ENCODE measurements at regions not wholly inside any gene's neighbourhood (a gene's known extent, or its start where the extent isn't known, plus 50 kb on each side); places are given as distances from the start of the nearest gene placed in this dataset.

DNA sequence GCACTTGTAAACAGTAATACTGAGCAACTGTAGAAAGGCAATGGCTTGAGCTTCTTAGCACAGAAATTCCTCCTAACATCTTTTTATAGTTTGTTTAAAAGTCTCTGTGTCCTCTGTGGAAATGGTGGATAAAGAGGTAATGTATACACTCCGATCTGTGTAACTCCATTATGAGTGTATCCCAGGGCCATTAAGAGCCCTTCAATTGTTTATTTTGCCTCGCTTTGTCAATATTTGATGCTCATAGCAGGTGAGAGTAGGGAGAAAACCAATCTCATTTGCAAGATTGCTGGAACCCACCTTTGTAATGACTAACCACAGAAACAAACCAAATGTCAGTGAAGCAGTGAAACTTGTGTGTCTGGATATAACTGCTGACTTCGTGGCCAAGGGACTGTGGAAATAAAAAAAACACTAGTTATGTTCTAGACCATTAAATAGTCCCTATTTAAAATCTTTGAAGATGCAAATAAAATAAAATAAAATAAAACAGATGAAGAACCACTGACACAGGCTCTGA, 598.2 kb upstream of the BOD1L1 start:
- Mint-ChIP-seq H3K4me1 (ENCODE audit: low read depth) (no peaks in the 10 kb centered on the region), H3K36me3 (ENCODE audit: low read depth) (no peaks in the 10 kb centered on the region), H3K9me3 (peaks cover 4% of the 10 kb centered on the region), H3K27me3 (no peaks in the 10 kb centered on the region), H3K27ac (no peak overlapping the region), H3K4me3 (no peak overlapping the region)

GRCh38 chr4:14233126-14233525, 605.6 kb upstream of the BOD1L1 start:
- Mint-ChIP-seq H3K36me3 (ENCODE audit: low read depth) (no peaks in the 10 kb centered on the region), H3K4me1 (ENCODE audit: low read depth) (no peaks in the 10 kb centered on the region), H3K9me3 (no peaks in the 10 kb centered on the region), H3K4me3 (no peak overlapping the region), H3K27ac (no peak overlapping the region), H3K27me3 (no peaks in the 10 kb centered on the region)

DNA sequence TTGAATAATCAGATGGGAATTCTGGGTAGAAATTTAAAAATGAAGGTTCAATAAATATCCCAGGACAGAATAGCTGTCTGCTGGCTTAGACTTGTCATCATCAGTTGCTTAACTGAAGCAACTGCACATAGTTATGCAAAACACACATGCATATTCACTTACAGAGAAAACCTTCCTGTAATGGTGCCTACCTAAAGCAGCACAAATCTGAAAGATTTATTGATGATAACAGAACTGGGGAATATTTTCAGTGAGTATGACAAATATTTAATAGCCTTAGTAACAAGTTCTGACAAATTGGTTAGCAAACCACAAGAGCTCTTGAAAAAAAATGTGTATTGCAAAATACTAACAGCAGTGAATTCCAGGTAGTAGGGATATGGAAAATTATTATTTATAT, 606.8 kb upstream of the BOD1L1 start:
- Mint-ChIP-seq H3K9me3 (no peaks in the 10 kb centered on the region), H3K4me1 (ENCODE audit: low read depth) (no peaks in the 10 kb centered on the region), H3K36me3 (ENCODE audit: low read depth) (no peaks in the 10 kb centered on the region), H3K27me3 (no peaks in the 10 kb centered on the region), H3K4me3 (no peak overlapping the region), H3K27ac (no peak overlapping the region)

GRCh38 chr4:14236359-14236758, 608.8 kb upstream of the BOD1L1 start:
- no peaks in the 10 kb centered on the region for H3K9me3 Mint-ChIP-seq
- no peaks in the 10 kb centered on the region for H3K36me3 Mint-ChIP-seq (ENCODE audit: low read depth)
- H3K4me3 Mint-ChIP-seq = no peak overlapping the region
- H3K4me1 Mint-ChIP-seq (ENCODE audit: low read depth) = no peaks in the 10 kb centered on the region
- H3K27ac Mint-ChIP-seq = no peak overlapping the region
- H3K27me3 Mint-ChIP-seq = no peaks in the 10 kb centered on the region

DNA sequence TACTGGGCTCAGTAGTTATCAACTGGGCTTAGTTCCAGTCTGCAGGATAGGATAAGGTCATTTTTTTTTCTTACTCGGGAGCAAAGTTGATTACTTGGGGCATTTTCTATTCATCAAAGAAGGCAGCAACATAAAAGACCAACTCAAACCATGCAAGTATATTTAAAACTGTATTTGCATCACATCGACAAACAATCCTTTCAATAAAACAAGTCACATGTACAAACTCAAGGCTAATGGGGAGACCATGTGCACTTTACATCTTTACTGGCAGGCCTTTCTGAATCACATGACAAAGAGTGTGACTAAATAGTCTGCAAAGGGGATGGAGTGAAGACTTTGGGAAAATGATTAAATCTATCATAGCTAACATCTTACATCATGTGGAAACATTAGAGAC, 610.4 kb upstream of the BOD1L1 start:
- H3K27me3 Mint-ChIP-seq = no peaks in the 10 kb centered on the region
- no peaks in the 10 kb centered on the region for H3K4me1 Mint-ChIP-seq (ENCODE audit: low read depth)

GRCh38 chr4:14241574-14241973, 614.0 kb upstream of the BOD1L1 start:
- Mint-ChIP-seq H3K4me1 (ENCODE audit: low read depth) (no peaks in the 10 kb centered on the region), H3K27me3 (no peaks in the 10 kb centered on the region), H3K4me3 (no peak overlapping the region), H3K36me3 (ENCODE audit: low read depth) (no peaks in the 10 kb centered on the region), H3K27ac (no peak overlapping the region), H3K9me3 (no peaks in the 10 kb centered on the region)

More for the DNA sequence above, 610.4 kb upstream of the BOD1L1 start:
- Mint-ChIP-seq H3K4me3 (no peak overlapping the region), H3K36me3 (ENCODE audit: low read depth) (no peaks in the 10 kb centered on the region), H3K9me3 (no peaks in the 10 kb centered on the region), H3K27ac (no peak overlapping the region)

GRCh38 chr4:14247767-14248166, 620.2 kb upstream of the BOD1L1 start:
- no peak overlapping the region for H3K4me3 Mint-ChIP-seq
- no peak overlapping the region for H3K27ac Mint-ChIP-seq
- no peaks in the 10 kb centered on the region for H3K36me3 Mint-ChIP-seq (ENCODE audit: low read depth)
- H3K4me1 Mint-ChIP-seq (ENCODE audit: low read depth) = no peaks in the 10 kb centered on the region
- H3K27me3 Mint-ChIP-seq = no peaks in the 10 kb centered on the region
- peaks cover 2% of the 10 kb centered on the region for H3K9me3 Mint-ChIP-seq

DNA sequence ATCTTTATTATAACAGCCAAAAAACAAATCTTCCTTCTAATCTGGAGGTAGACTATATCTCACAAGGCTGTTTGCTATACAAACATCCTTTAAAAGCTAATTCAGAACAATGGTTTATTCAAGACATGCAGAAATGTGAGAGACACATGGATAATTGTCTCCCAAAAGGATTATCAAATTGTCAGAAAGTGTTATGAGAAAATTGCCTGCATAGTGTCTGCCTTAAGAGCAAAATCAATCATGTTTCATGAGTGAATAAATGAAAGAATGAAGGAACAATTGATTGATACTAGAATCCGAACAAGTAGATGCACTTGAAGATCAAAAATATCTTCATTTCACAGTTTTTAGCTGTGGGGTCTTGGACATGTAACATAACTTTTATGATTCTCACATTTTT, 621.7 kb upstream of the BOD1L1 start:
- no peaks in the 10 kb centered on the region for H3K4me1 Mint-ChIP-seq (ENCODE audit: low read depth)
- no peak overlapping the region for H3K4me3 Mint-ChIP-seq
- H3K9me3 Mint-ChIP-seq = peaks cover 6% of the 10 kb centered on the region
- H3K27ac Mint-ChIP-seq = no peak overlapping the region
- no peaks in the 10 kb centered on the region for H3K36me3 Mint-ChIP-seq (ENCODE audit: low read depth)
- no peaks in the 10 kb centered on the region for H3K27me3 Mint-ChIP-seq

DNA sequence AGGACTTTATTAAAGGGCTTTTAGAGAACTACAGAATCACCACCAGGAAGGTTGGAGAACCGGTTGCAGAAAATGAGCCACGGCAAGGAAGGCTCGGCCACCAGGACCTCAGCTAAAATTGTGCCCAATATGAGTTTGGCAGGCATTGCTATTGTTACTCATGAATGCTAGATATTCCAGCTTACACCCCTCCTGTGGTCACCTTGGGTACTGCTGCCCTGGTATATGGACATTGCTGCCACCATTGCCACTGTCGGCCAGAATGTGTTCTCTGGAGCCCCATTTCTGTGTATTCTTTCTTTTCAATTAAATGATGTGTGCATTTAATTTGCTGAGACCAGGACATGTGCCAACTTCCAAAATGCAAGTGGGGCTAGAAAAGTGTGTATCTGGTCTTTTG, 626.7 kb upstream of the BOD1L1 start:
- no peak overlapping the region for H3K4me3 Mint-ChIP-seq
- H3K36me3 Mint-ChIP-seq (ENCODE audit: low read depth) = no peaks in the 10 kb centered on the region
- H3K27ac Mint-ChIP-seq = no peak overlapping the region
- no peaks in the 10 kb centered on the region for H3K4me1 Mint-ChIP-seq (ENCODE audit: low read depth)
- peaks cover 6% of the 10 kb centered on the region for H3K9me3 Mint-ChIP-seq
- no peaks in the 10 kb centered on the region for H3K27me3 Mint-ChIP-seq

GRCh38 chr4:14254926-14255325, 627.4 kb upstream of the BOD1L1 start:
- Mint-ChIP-seq H3K4me3 (no peak overlapping the region), H3K4me1 (ENCODE audit: low read depth) (no peaks in the 10 kb centered on the region), H3K27me3 (no peaks in the 10 kb centered on the region), H3K9me3 (peaks cover 6% of the 10 kb centered on the region), H3K36me3 (ENCODE audit: low read depth) (no peaks in the 10 kb centered on the region), H3K27ac (no peak overlapping the region)

DNA sequence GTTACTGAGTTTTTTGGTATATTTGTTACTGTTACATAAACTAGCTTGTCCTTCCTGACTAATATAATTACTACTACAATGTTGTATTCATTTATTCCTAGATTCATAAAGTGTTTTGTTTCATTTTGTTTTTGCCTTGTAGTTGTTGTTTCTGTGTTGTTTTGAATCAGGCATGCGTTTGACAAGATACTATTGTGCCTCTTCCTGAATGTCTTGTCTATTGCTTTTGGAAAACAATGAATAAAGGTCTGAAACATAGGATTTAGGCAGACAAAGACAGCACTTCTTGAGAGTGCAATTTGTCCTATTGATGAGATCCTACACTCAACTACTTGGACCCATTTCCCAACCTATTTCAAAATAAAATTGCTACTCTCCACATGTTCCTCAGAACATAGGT, 630.4 kb upstream of the BOD1L1 start:
- H3K27me3 Mint-ChIP-seq = no peaks in the 10 kb centered on the region
- no peaks in the 10 kb centered on the region for H3K36me3 Mint-ChIP-seq (ENCODE audit: low read depth)
- peaks cover 3% of the 10 kb centered on the region for H3K9me3 Mint-ChIP-seq
- no peaks in the 10 kb centered on the region for H3K4me1 Mint-ChIP-seq (ENCODE audit: low read depth)
- no peak overlapping the region for H3K4me3 Mint-ChIP-seq
- H3K27ac Mint-ChIP-seq = no peak overlapping the region

DNA sequence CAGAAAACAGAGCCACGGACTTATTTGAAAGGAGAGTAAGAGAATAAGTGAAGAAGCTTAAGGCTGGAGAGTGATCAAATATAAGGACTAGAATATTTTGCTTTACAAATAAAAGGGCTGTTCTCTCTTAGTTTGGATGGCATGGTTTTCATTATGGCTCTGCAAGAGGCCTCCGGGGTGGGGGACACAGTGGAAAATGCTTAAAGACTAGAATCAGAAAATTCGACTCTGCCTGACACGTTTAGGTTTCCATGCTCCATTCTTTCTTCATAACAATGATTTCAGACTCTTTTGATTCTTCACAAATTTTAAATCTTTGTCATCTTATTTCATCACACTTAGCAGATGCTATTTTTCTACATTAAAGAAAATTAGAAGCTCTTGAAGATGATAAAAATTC, 632.4 kb upstream of the BOD1L1 start:
- Mint-ChIP-seq H3K9me3 (no peaks in the 10 kb centered on the region), H3K4me3 (no peak overlapping the region), H3K36me3 (ENCODE audit: low read depth) (no peaks in the 10 kb centered on the region), H3K27me3 (no peaks in the 10 kb centered on the region), H3K4me1 (ENCODE audit: low read depth) (no peaks in the 10 kb centered on the region), H3K27ac (no peak overlapping the region)

- Mint-ChIP-seq H3K36me3 (ENCODE audit: low read depth) (no peaks in the 10 kb centered on the region), H3K4me3 (no peak overlapping the region), H3K27ac (no peak overlapping the region), H3K9me3 (no peaks in the 10 kb centered on the region), H3K27me3 (no peaks in the 10 kb centered on the region), H3K4me1 (ENCODE audit: low read depth) (no peaks in the 10 kb centered on the region)
These were observed 633.1 kb upstream of the BOD1L1 start for GRCh38 chr4:14260591-14260990.

- Mint-ChIP-seq H3K27ac (no peak overlapping the region), H3K36me3 (ENCODE audit: low read depth) (no peaks in the 10 kb centered on the region), H3K4me3 (no peak overlapping the region), H3K27me3 (no peaks in the 10 kb centered on the region), H3K9me3 (no peaks in the 10 kb centered on the region), H3K4me1 (ENCODE audit: low read depth) (no peaks in the 10 kb centered on the region)
These were observed 634.7 kb upstream of the BOD1L1 start for GRCh38 chr4:14262221-14262620.

DNA sequence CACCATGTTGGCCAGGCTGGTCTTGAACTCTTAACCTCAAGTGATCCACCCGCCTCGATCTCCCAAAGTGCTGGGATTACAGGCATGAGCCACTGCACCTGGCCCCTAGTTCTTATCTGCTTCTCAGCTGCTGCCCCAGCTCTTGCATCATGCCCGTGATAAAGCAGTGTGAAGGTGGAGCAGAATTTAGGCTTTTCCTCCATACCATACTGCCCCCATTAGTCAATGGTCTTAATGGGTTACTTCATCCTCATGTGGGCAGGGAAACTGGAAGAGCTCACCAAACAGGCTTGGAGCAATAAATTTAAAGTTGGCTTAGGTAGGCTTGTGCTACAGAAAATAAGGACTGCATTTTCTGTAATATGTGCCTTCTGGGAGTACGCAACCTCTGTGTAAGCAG, 636.9 kb upstream of the BOD1L1 start:
- Mint-ChIP-seq H3K27me3 (no peaks in the 10 kb centered on the region), H3K4me1 (ENCODE audit: low read depth) (no peaks in the 10 kb centered on the region), H3K4me3 (no peak overlapping the region), H3K9me3 (no peaks in the 10 kb centered on the region), H3K36me3 (ENCODE audit: low read depth) (no peaks in the 10 kb centered on the region), H3K27ac (no peak overlapping the region)

DNA sequence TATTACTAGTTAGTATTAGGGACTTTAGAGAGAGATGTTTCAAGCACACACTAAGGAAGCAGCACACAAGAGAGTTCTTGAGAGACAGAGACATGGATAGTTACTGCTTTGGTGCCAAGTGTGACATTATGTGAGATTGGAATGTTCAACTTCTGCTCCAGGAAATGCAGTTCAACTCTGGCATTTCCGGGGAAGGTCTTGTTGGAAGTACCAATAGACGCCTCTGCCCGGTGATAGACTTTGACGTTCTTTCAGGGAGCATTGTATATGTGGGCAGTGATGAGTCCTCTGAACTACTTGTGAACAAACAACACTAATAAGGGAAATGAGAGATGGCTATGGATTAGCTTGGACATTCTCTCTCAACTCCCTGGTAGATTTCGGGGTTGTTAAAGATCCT, 638.1 kb upstream of the BOD1L1 start:
- no peak overlapping the region for H3K4me3 Mint-ChIP-seq
- peaks cover 9% of the 10 kb centered on the region for H3K4me1 Mint-ChIP-seq (ENCODE audit: low read depth)
- H3K27ac Mint-ChIP-seq = no peak overlapping the region
- H3K27me3 Mint-ChIP-seq = no peaks in the 10 kb centered on the region
- no peaks in the 10 kb centered on the region for H3K36me3 Mint-ChIP-seq (ENCODE audit: low read depth)
- H3K9me3 Mint-ChIP-seq = no peaks in the 10 kb centered on the region

Data from stimulated activated naive CD8-positive, alpha-beta T cell treated with anti-CD3 and anti-CD28 coated beads, Interleukin-15, Interleukin-2, amounts not matched to agents 100 ng/mL and 50 ng/mL, for 24 hours (primary cell).